ENCODE measurements at regions not wholly inside any gene's neighbourhood (a gene's known extent, or its start where the extent isn't known, plus 50 kb on each side); places are given as distances from the start of the nearest gene placed in this dataset.
"Not testable (repeated sequence)": the region's sequence is repeated elsewhere in the genome, so short reads cannot be mapped to it uniquely, and the experiment has no call there.

DNA sequence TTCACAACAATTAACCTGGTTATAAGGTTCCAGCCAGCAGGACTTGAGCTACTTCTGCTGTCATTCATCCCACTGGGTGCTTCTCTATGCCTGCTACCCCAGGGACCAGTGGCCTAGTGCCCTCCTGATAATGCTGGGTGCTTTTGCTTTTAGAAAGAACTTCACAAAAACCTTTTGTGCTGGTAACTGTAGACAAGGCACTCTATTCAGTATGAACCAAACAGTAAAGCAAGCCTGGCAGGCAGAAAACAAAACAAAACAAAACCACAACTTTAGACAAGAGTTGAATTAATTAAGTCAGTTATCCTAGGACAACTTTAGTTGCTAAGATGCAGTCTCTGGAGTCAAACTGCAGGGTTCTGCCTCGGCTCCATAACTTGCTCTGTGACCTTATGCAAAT is 61.9 kb upstream of the ADGRL2 start:
- no peak for DNase-seq

DNA sequence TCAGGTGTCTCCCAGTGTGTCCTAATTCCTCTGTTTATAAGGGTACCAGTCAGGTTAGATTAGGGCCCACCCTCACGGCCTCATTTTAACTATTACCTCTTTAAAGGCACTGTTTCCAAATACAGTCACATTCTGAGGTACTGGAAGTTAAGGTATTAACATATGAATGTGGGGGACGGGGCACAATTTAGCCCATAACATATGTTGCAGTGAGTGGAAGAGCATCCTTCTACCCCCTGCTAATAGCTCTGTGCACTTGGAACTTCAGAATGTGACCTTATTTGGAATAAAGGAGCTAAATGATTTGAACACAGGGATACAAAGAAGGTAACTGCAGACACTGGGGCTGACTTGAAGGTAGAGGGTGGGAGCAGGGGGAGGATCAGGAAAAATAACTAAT is 67.3 kb upstream of the ADGRL2 start:
- no peak for DNase-seq

DNA sequence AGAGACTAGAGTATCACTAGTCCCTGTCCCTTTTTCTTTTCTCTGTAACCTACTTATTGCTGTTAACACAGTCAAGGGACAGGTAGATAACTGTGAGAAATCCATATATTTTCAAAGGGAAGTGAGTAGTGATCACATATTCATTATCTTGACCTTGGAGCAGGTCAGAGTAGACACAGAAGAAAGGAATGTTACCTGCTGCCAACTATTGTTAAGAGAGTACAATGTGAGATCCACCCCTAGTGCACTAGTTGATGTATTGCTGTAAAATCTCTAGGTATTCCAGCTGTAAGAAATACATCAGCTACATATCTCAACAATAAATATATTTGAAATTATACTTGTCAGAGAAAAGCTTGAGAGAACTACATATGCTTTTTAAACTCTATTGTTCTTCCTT is 68.7 kb upstream of the ADGRL2 start:
- DNase-seq: no peak

DNA sequence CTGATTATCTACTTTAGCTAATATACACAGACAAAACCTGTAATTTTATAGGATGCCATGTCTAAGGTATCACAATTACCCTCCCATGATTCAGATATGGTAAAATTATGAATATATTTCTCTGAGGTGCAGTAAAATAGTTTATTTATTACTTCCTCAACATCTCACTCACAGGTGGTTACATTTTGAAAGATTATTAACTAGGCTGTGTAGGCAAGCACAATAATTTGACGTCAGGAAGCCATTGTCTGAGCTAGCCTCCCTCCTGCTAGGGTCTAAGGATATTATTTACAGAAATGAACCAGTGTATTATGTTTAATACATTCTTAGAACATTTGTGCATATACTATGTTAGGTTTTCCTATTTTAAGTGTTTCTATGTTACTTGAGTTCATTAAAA is 69.9 kb upstream of the ADGRL2 start:
- no peak for DNase-seq

DNA sequence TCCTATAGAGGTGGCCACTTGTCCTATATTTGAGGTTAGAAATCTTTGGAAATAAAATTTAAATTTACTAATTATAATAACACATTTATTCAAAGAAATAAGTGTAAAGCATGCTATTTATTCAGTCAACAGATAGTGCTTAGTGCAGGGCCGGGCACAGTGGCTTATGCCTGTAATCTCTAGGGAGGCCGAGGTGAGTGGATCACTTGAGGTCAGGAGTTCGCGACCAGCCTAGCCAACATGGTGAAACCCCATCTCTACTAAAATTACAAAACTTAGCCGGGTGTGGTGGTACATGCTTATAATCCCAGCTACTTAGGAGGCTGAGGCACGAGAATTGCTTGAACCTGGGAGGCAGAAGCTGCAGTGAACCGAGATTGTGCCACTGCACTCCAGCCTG is 70.4 kb upstream of the ADGRL2 start:
- DNase-seq: not testable (repeated sequence)

DNA sequence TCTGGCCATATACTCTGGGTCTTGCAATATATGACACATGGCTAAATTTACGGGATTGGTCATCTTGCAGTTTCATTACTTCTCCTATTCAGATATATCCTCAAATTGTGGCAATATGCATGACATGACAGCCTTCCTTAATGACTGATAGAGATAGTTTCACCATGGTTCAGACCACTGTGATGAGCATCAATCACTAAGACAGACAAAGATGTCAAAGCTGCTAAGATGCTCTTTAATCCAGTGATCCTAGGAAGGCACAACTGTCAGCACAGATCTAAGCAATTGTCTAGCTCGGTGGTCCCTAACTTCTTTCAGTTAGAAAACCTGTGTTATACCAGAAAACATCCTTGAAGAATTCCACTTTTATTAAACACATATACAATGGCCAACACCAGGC is 70.9 kb upstream of the ADGRL2 start:
- DNase-seq: no peak

DNA sequence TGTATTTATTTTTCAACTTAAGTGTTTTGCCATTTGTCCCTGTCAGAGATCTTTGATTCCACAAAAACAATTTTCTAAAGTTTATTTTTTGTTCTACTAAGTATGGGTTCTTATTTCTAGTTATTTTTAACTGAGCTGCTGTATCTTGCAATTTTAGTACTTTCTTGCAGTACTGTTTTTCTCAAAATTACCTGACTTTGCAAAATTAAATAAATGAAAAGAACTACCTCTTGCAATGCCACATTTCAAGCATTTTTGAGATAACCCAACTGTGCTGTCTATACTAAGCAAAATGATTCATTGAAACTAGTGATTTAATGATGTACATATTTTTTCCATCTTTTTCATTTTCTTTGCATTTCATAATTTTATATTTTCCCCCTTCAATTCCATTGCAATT is 71.5 kb upstream of the ADGRL2 start:
- DNase-seq: no peak

DNA sequence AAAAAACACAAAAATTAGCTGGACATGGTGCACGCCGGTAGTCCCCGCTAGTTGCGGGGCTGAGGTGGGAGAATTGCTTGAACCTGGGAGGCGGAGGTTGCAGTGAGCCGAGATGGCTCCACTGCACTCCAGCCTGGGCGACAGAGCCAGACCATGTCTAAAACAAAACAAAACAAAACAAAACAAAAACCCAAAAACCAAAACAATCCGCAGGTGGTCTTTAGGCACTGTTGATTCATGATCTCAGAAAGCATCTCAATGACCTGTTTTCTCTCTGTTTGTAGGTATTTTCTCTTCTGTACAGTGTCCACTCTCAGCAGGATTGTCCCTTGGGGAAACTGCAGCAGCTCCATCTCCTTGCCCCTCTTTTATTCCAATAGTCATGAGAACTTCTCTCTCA is 74.9 kb upstream of the ADGRL2 start:
- no peak for DNase-seq

DNA sequence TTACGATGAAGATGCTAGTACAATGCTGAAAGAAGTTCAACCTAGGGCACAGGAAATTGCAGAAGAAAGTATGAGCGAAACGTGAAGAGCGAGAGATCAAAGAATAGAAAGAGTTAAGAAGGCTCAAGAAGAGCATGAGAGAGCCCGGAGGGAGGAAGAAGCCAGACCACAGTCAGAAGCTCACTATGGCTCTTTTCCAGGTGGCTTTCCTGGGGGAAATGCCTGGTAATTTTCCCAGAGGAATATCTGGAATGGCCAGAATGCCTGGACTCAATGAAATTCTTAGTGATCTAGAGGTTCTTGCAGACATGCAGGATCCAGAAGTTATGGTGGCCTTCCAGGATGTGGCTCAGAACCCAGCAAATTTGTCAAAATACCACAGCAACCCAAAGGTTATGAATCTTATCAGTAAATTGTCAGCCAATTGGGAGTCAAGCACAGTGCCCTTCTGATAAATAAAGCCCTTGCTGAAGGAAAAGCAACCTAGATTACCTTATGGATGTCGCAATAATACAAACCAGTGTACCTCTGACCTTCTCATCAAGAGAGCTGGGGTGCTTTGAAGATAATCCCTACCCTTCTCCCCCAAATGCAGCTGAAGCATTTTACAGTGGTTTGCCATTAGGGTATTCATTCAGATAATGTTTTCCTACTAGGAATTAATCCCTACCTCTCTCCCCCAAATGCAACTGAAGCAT is 78.0 kb upstream of the ADGRL2 start:
- not testable (repeated sequence) for DNase-seq

DNA sequence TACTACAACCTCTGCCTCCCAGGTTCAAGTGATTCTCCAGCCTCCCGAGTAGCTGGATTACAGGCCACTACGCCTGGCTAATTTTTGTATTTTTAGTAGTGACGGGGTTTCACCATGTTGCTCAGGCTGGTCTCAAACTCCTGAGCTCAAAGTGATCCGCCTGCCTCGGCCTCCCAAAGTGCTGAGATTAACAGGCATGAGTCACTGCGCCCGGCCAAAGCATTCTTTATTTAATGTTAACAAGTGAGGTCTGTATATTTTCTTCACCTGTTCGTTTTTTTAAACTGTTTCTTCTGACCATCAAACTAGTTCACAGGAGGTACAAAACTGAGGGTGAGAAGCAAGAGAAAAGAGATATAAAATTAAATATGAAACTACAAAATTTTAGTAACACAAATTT is 80.5 kb upstream of the ADGRL2 start:
- DNase-seq: not testable (repeated sequence)

DNA sequence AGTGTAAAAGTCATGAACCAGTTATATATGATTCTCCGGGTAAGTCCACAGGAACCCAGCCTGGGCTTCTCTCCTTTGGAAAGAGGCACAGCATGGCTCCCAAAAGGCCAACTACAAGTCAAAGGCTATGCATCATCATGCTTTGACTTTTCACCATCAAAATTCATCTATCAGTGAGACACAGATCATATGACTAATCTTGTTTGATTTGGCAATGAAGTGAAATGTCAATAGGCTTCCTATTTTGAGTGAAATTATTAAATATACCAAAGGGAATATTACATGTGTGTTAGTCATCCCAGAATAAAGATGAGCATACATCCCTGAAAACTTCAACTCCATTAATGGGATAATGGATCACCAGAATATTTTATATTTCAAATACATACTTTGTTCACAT is 83.5 kb upstream of the ADGRL2 start:
- DNase-seq: no peak

DNA sequence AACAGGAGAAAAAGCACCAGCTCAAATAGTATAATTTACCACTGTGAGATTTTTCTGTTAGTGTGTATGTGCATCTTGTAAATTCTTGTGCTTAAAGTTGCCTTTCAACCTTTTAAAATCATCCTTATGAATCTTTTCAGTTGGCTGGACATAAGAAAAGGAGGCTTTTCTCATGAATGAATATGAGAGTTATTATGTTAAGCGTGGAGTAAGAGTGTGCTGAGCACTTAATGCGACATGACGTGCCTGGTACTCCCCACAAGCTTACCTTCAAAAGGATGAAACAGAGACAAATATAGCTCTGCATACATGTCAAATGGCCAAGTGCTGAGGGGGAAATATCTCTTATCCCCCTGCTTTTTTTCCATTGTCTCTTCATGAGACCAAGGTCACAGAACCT is 85.3 kb upstream of the ADGRL2 start:
- DNase-seq: no peak

DNA sequence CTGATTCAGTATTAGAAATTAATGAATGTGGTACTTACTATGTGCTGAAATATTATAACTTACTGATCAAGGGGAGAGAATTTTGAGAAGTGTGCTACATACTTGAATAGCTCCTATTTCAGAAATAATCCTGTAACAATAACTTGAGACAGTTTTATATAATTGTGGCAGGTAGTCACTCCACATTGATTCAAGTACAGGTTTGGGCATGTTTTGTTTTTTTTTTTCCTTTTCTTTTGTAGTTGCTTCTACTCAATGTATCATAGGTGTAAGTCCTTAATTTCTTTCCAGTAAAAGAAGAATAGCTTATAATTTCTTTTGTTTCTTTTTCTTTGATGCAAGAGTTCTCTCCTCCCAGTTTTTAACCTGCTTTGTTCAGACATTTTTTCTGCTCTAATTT is 86.1 kb upstream of the ADGRL2 start:
- no peak for DNase-seq

DNA sequence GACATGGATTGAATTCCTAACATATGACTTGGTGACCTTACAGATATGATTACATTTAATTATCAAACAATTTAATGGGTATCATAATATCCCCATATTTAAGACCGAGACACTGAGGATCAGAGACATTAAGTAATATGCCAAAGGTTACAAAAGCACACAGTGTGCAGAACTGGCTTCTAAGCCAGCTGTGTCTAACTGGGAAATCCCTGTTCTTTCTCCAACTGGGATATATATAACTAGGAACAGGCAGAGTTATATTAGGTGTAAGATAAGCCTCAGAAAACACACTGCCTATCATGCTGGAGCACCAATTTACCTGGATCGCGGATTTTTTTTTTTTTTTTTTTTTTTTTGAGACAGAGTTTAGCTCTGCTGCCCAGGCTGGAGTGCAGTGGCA is 88.3 kb upstream of the ADGRL2 start:
- DNase-seq: no peak

DNA sequence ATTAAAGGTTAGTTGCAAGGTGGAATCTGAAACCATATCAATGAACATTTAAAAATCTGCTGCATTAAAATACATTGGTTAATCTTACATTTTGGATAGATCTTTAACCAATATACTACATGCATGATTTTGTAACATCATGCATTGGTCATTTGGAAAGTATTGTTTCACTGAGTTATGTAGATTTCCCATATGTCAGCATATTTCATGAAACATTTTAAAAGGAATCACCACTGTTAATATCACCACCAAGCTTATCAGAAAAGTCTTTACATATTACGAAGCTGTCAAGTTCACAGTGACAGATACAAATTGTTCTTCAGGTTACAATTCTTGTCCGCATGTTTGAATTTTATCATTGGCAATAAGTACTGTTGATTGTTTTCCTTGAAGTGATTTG is 89.9 kb upstream of the ADGRL2 start:
- DNase-seq: no peak

DNA sequence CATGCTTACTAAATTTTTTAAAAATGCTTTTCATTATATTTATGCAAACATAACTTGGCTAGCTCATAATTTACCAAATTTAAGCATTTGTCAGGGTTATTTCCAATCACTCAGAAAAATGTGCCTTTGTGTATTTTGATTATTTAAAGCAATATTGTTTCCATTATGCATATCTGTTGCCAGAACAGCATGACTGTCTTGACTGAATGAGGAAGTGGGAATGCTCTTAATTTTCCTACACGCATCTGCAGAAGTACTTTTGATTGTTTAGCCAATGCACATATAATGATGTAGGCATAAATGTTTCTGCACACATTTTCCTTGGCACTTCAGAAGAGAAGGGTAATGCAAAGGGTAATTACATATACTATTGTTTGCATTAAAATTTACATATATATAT is 92.5 kb upstream of the ADGRL2 start:
- DNase-seq: no peak

DNA sequence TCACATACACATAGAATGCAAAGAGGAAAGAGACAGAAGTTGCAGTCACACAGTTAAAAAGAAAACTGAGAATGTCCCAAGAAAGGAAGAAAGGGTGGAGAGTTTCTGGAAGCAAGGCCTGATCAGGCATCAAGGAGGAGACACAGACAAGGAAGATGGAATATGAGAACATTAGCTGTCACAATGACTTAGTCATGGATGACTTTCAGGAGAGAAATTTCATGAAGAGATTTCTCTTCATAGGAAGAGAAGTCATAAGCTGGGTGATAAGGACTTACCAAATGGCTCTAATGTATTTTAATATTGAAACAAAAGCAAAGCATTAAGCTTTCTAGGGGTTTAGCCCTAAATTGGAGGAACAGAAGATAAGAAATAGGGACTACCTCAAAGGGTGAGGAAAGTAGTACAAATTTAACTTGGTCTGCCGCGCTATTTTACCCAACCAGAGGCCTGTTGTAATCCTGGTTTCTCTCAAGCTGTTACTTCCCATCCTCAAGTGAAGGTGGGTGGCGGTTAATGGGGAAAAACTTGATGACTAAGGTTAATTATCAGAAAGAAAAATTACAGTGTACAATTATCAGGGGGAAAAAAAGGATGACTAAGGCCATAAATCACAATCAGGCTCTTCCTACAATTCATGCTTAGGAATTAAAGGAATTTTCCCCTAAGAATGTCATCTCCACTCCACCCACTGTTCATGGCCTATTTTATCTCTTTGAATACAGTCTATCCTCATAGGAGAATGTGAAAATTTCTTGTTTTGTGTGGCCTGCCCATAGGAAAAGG is 93.9 kb upstream of the ADGRL2 start:
- DNase-seq: no peak

DNA sequence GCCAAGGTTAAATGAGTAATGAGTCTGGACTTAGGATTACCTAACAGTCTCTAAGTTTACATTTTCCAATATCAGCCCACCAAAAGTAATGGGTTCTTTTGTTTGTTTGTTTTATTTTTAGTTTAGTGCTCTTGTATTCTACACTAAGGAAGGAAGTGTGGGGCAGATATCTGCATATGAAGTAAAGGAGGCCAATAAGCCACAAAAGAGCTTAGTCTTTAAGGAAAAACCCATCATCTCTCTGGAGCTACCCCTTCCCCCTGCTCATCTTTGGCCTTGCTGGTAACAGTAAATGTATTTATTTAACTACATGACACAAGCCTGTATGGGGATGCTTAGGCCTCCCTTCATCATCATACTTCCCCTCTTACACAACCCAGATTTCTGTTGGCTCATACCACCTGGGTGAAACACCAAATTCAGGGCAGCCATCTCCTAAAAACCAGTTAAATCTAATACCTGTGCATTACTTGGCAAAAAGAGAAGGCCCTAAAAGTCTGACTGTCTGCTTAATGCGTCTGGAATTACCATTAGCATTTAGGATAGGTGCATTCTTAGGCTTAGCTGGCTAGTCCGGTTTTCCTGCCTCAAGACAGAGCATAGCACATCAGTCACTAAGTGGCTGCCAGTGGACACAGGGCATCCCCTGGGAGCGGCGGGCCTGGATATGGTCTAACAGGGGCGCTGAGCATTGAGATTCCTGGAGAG is 96.8 kb upstream of the ADGRL2 start:
- DNase-seq: no peak

DNA sequence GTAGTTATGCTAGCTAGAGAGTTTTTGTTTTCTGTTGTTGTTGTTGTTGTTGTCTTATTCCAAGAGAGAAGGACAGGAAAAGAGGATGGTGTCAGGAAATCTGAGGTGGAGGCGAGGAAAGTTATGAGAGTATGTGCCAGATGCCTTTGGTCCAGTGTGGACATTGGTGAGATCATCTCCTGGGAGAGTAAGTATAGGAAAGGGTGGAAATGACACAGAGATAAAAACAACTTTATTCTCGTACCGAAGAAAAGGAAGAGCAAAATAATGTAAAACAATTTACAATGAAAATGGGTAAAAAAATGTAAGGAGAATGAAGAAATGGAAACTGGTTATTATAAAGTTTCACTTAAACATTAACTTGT is 97.4 kb upstream of the ADGRL2 start:
- no peak for DNase-seq

DNA sequence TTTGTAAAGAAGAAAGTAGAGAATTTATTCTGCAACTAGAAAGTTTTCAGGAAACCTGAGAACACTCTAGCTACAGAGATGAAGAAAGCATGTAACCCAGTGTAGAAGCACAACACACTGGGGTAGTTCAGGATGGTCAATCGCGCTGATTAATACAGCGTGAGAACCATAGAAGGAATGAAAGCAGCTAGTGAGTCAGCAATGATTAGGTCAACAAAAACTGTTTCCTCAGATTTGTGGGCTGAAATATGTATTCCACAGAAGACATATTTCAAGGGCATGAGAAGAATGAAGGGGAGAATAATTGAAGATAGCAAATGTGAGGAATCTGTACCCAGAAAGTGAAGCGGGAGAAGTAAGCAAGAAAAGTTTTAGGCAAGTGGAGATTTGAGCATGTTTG is 97.8 kb upstream of the ADGRL2 start:
- no peak for DNase-seq

DNA sequence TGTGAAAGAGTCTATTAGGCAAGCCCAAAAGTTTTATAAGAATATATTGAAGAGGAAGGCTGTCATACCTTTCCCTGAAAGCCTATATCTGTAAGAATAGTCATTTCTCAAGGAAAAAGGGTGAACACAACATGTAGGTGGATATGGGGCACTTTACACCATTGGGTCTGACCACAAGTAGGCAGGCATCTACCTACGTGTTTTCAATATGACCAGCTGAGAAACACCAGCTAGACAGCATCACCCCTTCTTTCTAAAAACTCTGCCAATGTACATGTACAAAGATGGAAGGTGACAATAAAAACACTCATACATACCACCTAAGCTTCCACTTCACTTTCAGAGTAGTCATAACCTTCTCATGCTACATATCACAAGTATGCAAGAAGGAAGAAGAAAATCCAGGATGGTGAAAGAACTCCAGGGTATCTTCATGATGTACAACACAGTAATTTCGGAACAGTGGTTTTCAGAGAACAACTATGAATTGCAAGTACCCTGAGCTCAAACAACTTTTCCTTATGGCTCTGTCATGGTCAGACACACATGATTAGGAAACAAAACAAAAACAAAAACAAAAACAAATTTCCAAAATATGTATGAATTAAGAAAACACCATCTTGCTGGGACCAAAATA is 98.5 kb upstream of the ADGRL2 start:
- DNase-seq: no peak

DNA sequence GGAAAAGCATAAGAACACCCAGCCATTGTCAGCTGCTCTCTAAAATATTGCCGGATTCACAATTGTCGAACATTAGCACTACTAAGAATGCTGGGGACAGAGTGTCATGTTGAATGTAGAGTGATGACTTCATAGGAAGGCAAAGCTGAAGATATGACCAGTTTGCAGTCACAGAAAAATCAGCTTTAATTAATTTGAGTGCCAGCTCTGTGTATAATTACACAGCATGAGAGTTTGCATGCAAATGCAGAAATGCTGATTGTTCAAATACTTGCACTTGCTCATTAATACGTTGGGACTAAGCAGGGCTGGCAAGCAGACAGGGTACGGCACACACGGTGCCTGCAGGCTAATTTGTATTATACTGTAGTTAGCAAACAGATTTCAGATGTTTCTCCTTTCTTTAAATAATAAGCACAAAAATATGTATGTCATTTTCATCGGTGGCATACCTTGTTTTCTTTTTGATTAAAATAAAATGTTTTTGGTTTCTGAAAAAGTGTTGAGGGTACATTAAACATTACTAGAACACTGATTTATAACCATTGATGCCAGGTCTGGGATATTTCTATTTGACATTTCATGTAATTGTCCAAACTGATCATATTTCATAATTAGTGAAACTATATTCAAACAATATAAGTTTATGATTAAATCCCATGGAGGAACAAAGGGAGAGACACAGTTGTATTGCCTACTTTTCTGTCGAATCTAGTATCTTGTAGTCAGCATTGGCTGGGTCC is 99.8 kb upstream of the ADGRL2 start:
- no peak for DNase-seq

DNA sequence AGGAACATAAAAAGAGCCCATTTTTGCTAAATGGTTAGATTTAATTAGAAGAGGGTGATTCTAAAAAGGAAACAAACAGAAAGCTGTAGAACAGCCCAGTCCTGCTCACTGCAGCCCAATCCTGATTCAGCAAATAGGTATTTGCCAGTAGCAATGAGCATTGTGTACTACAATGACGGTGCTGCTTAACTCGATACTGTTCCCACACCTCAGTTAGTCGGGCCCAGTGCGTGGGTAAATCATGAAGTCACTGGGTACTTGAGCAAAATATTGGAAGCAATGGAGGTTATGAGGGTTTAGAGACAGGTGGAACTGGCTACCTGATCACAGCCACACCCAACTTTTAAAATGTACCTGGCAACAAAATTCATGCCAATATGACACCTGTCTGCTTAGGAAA is 101.5 kb upstream of the ADGRL2 start:
- DNase-seq: no peak

Data from femur (tissue), 1 donor.